ENCODE measurements at regions not wholly inside any gene's neighbourhood (a gene's known extent, or its start where the extent isn't known, plus 50 kb on each side); places are given as distances from the start of the nearest gene placed in this dataset.

GRCh38 chr17:63019138-63019873 is 53.3 kb downstream of the TANC2 start:
- TF ChIP-seq CTCF (IDR thresholded peaks at IDR 0.05): no peak

- TF ChIP-seq CTCF (IDR thresholded peaks at IDR 0.05): no peak
Measured at GRCh38 chr17:63022567-63022966, 56.5 kb downstream of the TANC2 start.

- no peak for TF ChIP-seq CTCF (IDR thresholded peaks at IDR 0.05)
Measured at GRCh38 chr17:63023049-63023448, 57.0 kb downstream of the TANC2 start.

GRCh38 chr17:63024201-63024600 is 58.2 kb downstream of the TANC2 start:
- TF ChIP-seq CTCF (IDR thresholded peaks at IDR 0.05): no peak

GRCh38 chr17:63024716-63025115 is 58.7 kb downstream of the TANC2 start:
- no peak for TF ChIP-seq CTCF (IDR thresholded peaks at IDR 0.05)

- TF ChIP-seq CTCF (IDR thresholded peaks at IDR 0.05): no peak
Measured at GRCh38 chr17:63029541-63029940, 63.5 kb downstream of the TANC2 start.

- TF ChIP-seq CTCF (IDR thresholded peaks at IDR 0.05): no peak
Measured at GRCh38 chr17:63032142-63032541, 66.1 kb downstream of the TANC2 start.

- no peak for TF ChIP-seq CTCF (IDR thresholded peaks at IDR 0.05)
Measured at GRCh38 chr17:63033142-63033541, 67.1 kb downstream of the TANC2 start.

Measured in LNCAP (cell line).